ENCODE measurements at regions not wholly inside any gene's neighbourhood (a gene's known extent, or its start where the extent isn't known, plus 50 kb on each side); places are given as distances from the start of the nearest gene placed in this dataset.

DNA sequence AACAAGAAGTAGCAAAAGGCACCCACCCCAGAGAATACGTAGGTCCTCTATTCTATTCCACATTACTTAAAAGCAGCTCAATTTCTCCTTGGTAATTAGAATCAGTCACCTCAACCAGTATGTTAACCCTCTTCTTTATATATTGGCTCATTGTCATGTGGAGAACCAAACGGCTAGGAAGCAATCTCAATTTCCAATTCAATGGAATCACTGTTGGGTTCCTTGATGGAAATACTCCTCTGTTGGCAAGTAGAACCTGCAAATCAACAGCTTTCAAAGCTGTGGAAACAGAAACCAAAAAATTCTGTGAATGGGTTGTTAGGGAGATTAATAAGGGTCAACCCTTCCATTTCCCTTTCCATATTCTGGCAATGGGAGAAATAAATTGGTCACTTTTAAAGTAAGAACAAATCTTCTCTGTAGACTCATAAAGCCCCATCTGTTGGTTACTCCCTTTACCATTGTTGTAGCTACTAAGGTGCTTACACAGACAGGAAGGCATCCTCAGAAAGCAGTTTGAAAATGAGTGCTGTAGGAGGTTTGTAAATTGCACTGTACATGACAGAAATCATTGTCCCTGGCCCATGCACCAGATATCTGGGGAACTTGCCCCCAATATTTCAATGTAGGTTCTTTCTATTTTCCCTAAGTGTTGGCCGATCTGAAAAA is 138.6 kb upstream of the UFM1 start:
- POLR2A ChIA-PET = no interaction called here
- ATAC-seq (no peak), DNase-seq (no peak)
- intact Hi-C loops (cut with DNase I, micrococcal nuclease) = no loop called here
- no peaks in the 10 kb centered on the region for H3K27me3 Mint-ChIP-seq
- H3K4me1 Mint-ChIP-seq = no peaks in the 10 kb centered on the region
- H3K9me3 Mint-ChIP-seq (ENCODE audit: low read depth) = peaks cover 18% of the 10 kb centered on the region
- H3K4me3 Mint-ChIP-seq = no peak overlapping the region
- no peak overlapping the region for H3K27ac Mint-ChIP-seq
- H3K36me3 Mint-ChIP-seq (ENCODE audit: low read depth) = no peaks in the 10 kb centered on the region
- CTCF ChIA-PET = no interaction called here

DNA sequence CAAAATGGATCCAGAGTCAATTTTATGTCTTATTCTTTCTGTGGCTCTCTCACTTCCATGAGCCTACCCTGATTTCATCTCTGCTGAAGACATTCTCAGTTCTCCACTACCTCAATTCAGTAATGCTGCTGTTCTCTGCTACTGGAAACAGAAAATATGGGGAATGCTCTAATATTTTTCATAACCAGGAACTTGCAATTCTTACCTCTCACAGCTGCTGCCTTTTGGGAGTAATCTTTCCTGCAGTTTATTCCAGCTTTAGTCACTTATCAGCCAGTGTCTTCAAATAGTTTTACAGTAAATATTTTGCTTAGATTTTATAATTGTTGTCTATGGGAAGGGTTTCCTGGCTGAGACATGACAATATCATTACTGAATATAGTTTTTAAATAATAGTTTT is 145.1 kb upstream of the UFM1 start:
- H3K36me3 Mint-ChIP-seq (ENCODE audit: low read depth) = no peaks in the 10 kb centered on the region
- intact Hi-C loops (cut with DNase I, micrococcal nuclease) = no loop called here
- H3K27ac Mint-ChIP-seq = no peak overlapping the region
- H3K4me3 Mint-ChIP-seq = no peak overlapping the region
- DNase-seq (no peak), ATAC-seq (no peak)
- no peaks in the 10 kb centered on the region for H3K4me1 Mint-ChIP-seq
- CTCF ChIA-PET = no interaction called here
- POLR2A ChIA-PET = no interaction called here
- H3K9me3 Mint-ChIP-seq (ENCODE audit: low read depth) = no peaks in the 10 kb centered on the region
- no peaks in the 10 kb centered on the region for H3K27me3 Mint-ChIP-seq

DNA sequence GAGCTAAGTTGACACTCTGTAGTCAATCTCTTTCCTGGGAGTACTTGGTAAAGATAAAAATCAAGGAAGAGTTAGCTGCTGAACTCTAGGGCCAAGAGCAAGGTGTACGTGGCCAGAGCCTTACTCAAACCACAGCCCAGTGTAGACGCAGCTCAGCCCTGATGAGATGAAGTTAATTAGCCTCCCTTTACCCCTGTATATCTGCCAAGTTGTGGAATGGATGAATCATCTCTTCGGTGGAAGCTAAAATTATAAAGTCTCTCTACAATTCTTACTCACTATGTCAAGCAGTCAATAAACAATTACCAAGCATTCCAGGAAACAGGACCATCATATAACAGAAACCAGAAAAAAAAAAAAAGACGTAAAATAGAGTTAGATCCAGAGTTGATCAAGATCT is 146.9 kb upstream of the UFM1 start:
- no peak overlapping the region for H3K27ac Mint-ChIP-seq
- DNase-seq (peak; percentile 4), ATAC-seq (peak; percentile 51)
- intact Hi-C loops (cut with DNase I, micrococcal nuclease) = no loop called here
- ChIA-PET CTCF (no interaction called here), POLR2A (no interaction called here)
- H3K9me3 Mint-ChIP-seq (ENCODE audit: low read depth) = no peaks in the 10 kb centered on the region
- H3K4me1 Mint-ChIP-seq = no peaks in the 10 kb centered on the region
- H3K27me3 Mint-ChIP-seq = peaks cover 3% of the 10 kb centered on the region
- no peak overlapping the region for H3K4me3 Mint-ChIP-seq
- H3K36me3 Mint-ChIP-seq (ENCODE audit: low read depth) = no peaks in the 10 kb centered on the region

DNA sequence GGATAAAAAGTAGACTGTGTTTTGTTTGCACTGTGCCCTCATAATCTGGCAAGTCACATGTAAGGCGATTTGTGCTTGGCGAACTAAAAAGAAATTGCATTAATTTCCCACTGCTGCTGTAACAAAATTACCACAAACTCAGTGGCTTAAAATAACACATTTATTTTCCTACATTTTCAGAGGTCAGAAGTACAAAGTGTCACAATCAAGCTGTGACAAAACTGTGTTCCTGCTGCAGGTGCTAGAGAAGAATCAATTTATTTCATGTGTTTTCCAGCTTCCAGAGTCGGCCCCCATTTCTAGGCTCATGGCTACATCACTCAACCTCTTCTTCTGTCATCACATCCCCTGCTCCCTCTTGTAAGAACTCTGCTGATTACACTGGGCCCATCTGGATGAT is 158.6 kb upstream of the UFM1 start:
- DNase-seq (no peak), ATAC-seq (no peak)
- Mint-ChIP-seq H3K4me1 (no peaks in the 10 kb centered on the region), H3K27ac (no peak overlapping the region), H3K36me3 (ENCODE audit: low read depth) (no peaks in the 10 kb centered on the region), H3K4me3 (no peak overlapping the region), H3K9me3 (ENCODE audit: low read depth) (no peaks in the 10 kb centered on the region), H3K27me3 (no peaks in the 10 kb centered on the region)
- ChIA-PET CTCF (no interaction called here), POLR2A (no interaction called here)
- intact Hi-C loops (cut with DNase I, micrococcal nuclease) = no loop called here

DNA sequence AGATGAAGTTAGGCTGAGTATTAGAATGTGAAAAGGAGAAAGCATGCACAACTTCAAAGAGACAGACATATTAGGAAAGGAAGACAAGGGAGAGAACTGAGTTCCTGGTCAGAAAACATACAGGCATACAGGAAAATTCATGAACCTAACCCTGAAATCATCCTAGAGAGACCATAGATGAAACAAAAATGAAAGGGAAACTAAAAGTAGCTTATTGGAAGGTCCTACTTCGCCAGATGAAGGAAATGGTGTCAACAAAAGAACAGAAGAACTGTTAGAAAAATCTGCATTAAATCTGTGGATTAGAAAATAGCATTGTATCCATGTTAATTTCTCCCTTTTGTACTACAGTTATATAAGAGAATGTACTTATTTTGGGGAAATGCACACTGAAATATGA is 169.0 kb upstream of the UFM1 start:
- peak overlapping the region; percentile 59 for H3K4me3 Mint-ChIP-seq
- intact Hi-C loops (cut with DNase I, micrococcal nuclease) = no loop called here
- ATAC-seq = no peak
- DNase-seq = no peak
- peaks cover 12% of the 10 kb centered on the region for H3K4me1 Mint-ChIP-seq
- peak overlapping the region; percentile 45 for H3K27ac Mint-ChIP-seq
- ChIA-PET CTCF (no interaction called here), POLR2A (no interaction called here)
- H3K9me3 Mint-ChIP-seq (ENCODE audit: low read depth) = no peaks in the 10 kb centered on the region
- H3K27me3 Mint-ChIP-seq = no peaks in the 10 kb centered on the region
- no peaks in the 10 kb centered on the region for H3K36me3 Mint-ChIP-seq (ENCODE audit: low read depth)

DNA sequence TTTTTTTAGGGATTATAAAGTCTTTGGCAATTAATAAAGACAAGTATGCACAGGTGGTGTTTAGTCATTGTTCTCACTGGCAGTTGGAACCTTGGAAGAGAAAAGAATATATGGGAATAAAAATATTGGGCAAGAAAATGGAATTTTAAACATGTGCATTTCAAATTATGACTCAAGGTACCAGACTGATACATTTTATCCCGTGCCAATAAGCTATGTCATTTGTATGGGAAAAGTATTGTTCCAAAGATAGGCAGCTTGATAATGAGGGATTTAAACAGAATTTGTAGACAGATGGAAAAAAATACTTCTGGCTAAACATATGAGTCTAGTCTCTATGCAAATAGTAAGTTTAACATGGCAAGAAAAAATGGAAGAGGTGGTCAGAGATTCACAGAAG is 169.5 kb upstream of the UFM1 start:
- intact Hi-C loops (cut with DNase I, micrococcal nuclease) = no loop called here
- peaks cover 12% of the 10 kb centered on the region for H3K4me1 Mint-ChIP-seq

DNA sequence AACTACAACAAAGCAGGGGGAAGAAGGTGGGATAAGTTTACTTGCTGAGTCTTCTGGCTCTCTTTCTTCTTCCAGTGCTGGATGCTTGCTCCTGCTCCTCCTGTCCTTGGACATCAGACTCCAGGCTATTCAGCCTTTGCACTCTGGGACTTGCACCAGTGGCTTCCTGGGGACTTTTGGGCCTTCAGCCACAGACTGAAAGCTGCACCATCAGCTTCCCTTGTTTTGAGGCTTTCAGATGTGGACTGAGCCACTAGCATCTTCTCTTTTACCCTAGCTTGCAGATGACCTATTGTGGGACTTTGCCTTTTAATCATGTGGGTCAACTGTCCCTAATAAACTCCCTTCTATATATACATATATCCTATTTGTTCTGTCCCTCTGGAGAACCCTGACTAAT is 173.0 kb upstream of the UFM1 start:
- no peak overlapping the region for H3K27ac Mint-ChIP-seq
- no peaks in the 10 kb centered on the region for H3K27me3 Mint-ChIP-seq
- POLR2A ChIA-PET = no interaction called here
- H3K9me3 Mint-ChIP-seq (ENCODE audit: low read depth) = no peaks in the 10 kb centered on the region
- intact Hi-C loops (cut with DNase I, micrococcal nuclease) = no loop called here
- no peak for ATAC-seq
- CTCF ChIA-PET = interaction anchor here (0.6 kb wide), 1 partner anchor 212 kb away, joined by 3 read pairs; no protein-coding TSS in a partner anchor
- no peaks in the 10 kb centered on the region for H3K36me3 Mint-ChIP-seq (ENCODE audit: low read depth)
- DNase-seq = no peak
- H3K4me1 Mint-ChIP-seq = peaks cover 12% of the 10 kb centered on the region
- H3K4me3 Mint-ChIP-seq = no peak overlapping the region

More for the DNA sequence above, 169.5 kb upstream of the UFM1 start:
- Mint-ChIP-seq H3K27me3 (no peaks in the 10 kb centered on the region), H3K4me3 (no peak overlapping the region), H3K9me3 (ENCODE audit: low read depth) (no peaks in the 10 kb centered on the region), H3K27ac (no peak overlapping the region), H3K36me3 (ENCODE audit: low read depth) (no peaks in the 10 kb centered on the region)
- DNase-seq = no peak
- ATAC-seq = no peak
- ChIA-PET POLR2A (no interaction called here), CTCF (no interaction called here)

DNA sequence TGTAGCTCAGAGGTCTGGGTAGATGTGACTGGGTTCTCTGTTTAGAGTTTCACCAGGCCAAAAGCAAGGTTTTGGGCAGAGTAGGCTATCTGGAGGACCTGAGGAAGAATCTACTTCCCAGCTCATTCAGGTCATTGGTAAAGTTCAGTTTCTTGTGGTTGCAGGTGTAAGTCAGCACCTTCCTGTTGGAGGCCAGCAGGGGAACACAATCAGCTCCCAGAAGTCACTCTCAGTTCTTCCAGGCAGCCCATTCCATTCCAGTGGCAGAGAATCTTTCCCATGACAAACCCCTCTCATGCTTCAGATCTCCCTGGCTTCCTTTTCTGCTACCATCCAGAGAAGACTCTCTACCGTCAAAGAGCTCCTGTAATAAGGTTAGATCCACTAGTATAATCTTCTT is 176.2 kb upstream of the UFM1 start:
- CTCF ChIA-PET = no interaction called here
- H3K9me3 Mint-ChIP-seq (ENCODE audit: low read depth) = no peaks in the 10 kb centered on the region
- H3K4me3 Mint-ChIP-seq = no peak overlapping the region
- POLR2A ChIA-PET = no interaction called here
- no peaks in the 10 kb centered on the region for H3K27me3 Mint-ChIP-seq
- H3K36me3 Mint-ChIP-seq (ENCODE audit: low read depth) = no peaks in the 10 kb centered on the region
- no peaks in the 10 kb centered on the region for H3K4me1 Mint-ChIP-seq
- DNase-seq (no peak), ATAC-seq (no peak)
- intact Hi-C loops (cut with DNase I, micrococcal nuclease) = no loop called here
- no peak overlapping the region for H3K27ac Mint-ChIP-seq

DNA sequence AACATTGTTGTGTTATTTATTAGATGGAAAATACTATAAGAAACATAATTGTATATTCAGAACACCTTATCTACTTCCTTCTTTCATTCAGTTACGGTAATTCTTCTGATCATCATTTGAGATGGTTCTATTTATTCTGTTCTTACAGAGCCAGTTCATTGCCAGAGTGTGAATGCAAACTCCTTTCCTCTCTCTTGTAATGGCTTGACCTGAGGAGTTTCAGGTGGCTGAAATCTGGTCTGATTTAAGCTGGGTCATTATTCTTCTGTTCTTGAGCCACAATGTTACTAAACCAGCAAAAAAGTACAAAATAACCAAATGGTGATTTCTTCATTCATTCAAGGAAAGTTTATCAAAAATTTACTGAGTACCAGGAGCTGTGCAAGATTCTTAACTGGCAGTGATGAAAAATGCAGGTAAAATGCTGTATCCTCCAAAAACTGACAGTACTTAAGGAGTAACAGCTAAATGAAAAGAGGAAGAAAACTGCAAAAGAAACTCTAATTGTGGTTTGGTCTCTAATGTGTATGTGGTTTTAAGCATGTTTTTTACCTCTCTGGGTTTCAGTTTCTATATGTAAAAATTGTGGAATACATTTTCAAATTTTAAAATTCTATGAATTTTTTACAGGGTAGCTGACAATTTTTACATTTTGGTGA is 182.4 kb upstream of the UFM1 start:
- Mint-ChIP-seq H3K36me3 (ENCODE audit: low read depth) (no peaks in the 10 kb centered on the region), H3K9me3 (ENCODE audit: low read depth) (no peaks in the 10 kb centered on the region), H3K27me3 (no peaks in the 10 kb centered on the region), H3K4me3 (no peak overlapping the region), H3K27ac (no peak overlapping the region), H3K4me1 (no peaks in the 10 kb centered on the region)
- ATAC-seq = no peak
- ChIA-PET POLR2A (no interaction called here), CTCF (no interaction called here)
- DNase-seq = no peak
- intact Hi-C loops (cut with DNase I, micrococcal nuclease) = no loop called here

DNA sequence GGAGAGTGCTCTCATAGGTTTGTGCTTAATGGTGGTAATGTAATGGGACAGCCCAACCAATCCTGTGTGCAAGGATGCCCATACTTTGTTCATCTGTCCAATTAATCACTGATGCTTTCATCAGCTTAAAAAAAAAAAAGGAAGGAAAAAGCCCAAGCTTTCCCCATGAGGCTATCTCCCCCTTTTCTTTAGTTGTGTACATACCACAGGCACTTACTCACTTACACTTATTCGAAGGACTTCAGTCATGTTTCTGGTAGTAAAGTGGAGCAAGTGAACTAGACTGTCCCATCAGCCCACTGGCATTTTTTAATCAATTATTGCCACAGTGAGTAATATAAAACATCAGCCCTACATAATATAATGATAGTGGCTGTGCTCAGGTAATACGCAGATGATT is 183.5 kb upstream of the UFM1 start:
- intact Hi-C loops (cut with DNase I, micrococcal nuclease) = no loop called here
- H3K4me3 Mint-ChIP-seq = no peak overlapping the region
- H3K36me3 Mint-ChIP-seq (ENCODE audit: low read depth) = no peaks in the 10 kb centered on the region
- no peaks in the 10 kb centered on the region for H3K9me3 Mint-ChIP-seq (ENCODE audit: low read depth)
- no peak overlapping the region for H3K27ac Mint-ChIP-seq
- ATAC-seq (no peak), DNase-seq (no peak)
- no peaks in the 10 kb centered on the region for H3K27me3 Mint-ChIP-seq
- ChIA-PET CTCF (no interaction called here), POLR2A (no interaction called here)
- no peaks in the 10 kb centered on the region for H3K4me1 Mint-ChIP-seq

DNA sequence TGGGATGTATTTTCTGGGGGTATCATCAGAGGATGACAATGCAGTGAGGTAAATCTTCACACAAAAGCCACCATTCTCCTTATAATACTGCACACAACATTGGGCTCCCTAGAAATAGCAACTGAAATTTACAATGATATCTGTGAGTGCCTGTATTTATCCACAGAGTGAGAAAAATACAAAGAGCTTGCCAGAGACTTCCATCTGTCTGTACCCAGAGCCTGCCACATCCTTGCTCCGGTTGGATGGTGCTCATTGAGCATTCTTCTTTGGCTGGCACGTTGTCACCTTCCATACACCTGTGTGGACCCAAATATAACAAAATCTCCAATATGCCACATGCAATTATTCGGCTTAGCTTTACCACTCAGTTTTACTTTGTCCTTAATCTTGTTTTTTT is 189.5 kb upstream of the UFM1 start:
- DNase-seq = no peak
- Mint-ChIP-seq H3K27me3 (no peaks in the 10 kb centered on the region), H3K36me3 (ENCODE audit: low read depth) (no peaks in the 10 kb centered on the region), H3K4me3 (no peak overlapping the region), H3K4me1 (no peaks in the 10 kb centered on the region), H3K27ac (no peak overlapping the region), H3K9me3 (ENCODE audit: low read depth) (no peaks in the 10 kb centered on the region)
- no peak for ATAC-seq
- intact Hi-C loops (cut with DNase I, micrococcal nuclease) = no loop called here
- POLR2A ChIA-PET = no interaction called here
- CTCF ChIA-PET = no interaction called here

DNA sequence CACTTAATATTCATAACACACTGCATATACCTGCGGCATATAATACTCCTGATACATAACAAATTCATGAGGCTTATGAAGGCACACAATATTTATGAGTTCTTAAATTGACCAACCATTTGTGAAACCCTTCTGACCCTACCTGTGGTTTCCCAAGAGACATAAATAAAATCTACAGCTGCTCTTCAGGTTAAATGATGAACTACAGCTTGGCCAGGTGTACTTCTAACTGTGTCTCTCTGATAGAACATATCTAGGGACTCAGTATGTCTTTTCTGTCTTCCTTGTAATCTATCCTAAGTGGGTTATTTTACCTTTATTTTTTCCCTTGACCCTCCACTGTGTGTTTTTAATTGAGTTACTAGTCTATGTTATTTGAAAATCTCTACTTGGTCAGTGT is 189.9 kb upstream of the UFM1 start:
- ATAC-seq = no peak
- intact Hi-C loops (cut with DNase I, micrococcal nuclease) = no loop called here
- H3K27me3 Mint-ChIP-seq = no peaks in the 10 kb centered on the region
- no peak overlapping the region for H3K27ac Mint-ChIP-seq
- H3K4me3 Mint-ChIP-seq = no peak overlapping the region
- CTCF ChIA-PET = no interaction called here
- POLR2A ChIA-PET = no interaction called here
- DNase-seq = no peak
- H3K36me3 Mint-ChIP-seq (ENCODE audit: low read depth) = no peaks in the 10 kb centered on the region
- no peaks in the 10 kb centered on the region for H3K4me1 Mint-ChIP-seq
- H3K9me3 Mint-ChIP-seq (ENCODE audit: low read depth) = no peaks in the 10 kb centered on the region

DNA sequence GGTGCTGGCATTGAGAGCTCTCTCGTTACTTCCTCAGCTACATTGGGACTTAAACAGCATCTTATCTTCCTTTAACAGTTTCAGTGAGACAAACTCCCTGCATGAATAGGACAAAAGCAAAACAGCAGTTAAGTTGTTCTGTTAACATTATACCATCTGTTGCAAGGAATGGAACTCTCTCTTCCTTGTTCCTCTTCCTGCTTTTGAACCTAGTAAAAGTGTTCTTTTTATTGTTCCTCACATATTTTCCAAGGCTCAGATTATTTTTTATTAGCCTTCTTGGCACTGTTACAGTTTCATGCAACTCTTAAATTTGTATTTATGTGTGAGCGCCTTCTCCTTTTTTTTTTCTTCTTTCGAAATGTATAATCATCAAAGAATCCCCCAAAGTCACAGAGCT is 202.6 kb upstream of the UFM1 start:
- Mint-ChIP-seq H3K4me3 (no peak overlapping the region), H3K27me3 (no peaks in the 10 kb centered on the region), H3K36me3 (ENCODE audit: low read depth) (no peaks in the 10 kb centered on the region), H3K9me3 (ENCODE audit: low read depth) (peaks cover 9% of the 10 kb centered on the region), H3K27ac (no peak overlapping the region), H3K4me1 (no peaks in the 10 kb centered on the region)
- POLR2A ChIA-PET = no interaction called here
- DNase-seq (no peak), ATAC-seq (no peak)
- CTCF ChIA-PET = no interaction called here
- intact Hi-C loops (cut with DNase I, micrococcal nuclease) = no loop called here

Data from activated CD4-positive, alpha-beta T cell treated with anti-CD3 and anti-CD28 coated beads for 36 hours (primary cell).